Endodermal cell (in vitro differentiated cells): ENCODE measurements at regions not wholly inside any gene's neighbourhood (a gene's known extent, or its start where the extent isn't known, plus 50 kb on each side); places are given as distances from the start of the nearest gene placed in this dataset.

Experiments used
- DNase-seq: peaks from one replicate; pipeline ENCODE4 v3.0.0-alpha.2; 2017
- H3K27ac ChIP-seq: 2 replicates; pipeline ENCODE4 v1.5.1; 2013; ENCODE audit warnings: mild to moderate bottlenecking, low read depth, low read length, moderate library complexity
- H3K27me3 ChIP-seq: 2 replicates; pipeline ENCODE4 v1.6.1; 2013; ENCODE audit warnings: mild to moderate bottlenecking, low read length, moderate library complexity; ENCODE audit not compliant: insufficient read depth, control insufficient read depth, poor library complexity, severe bottlenecking
- H3K36me3 ChIP-seq: 2 replicates; pipeline ENCODE4 v1.7.0; 2013; ENCODE audit warnings: mild to moderate bottlenecking, low read length, moderate library complexity; ENCODE audit not compliant: control insufficient read depth, insufficient read depth
- H3K4me1 ChIP-seq: one replicate; pipeline ENCODE4 v1.7.0; 2013; ENCODE audit warnings: low read length; ENCODE audit not compliant: control insufficient read depth, insufficient read depth
- H3K4me3 ChIP-seq: 2 replicates; pipeline ENCODE4 v1.5.1; 2013; ENCODE audit warnings: mild to moderate bottlenecking, low read length, moderate library complexity
- H3K9ac ChIP-seq: 2 replicates; pipeline ENCODE4 v1.6.1; 2013; ENCODE audit warnings: mild to moderate bottlenecking, low read length, moderate library complexity; ENCODE audit not compliant: poor library complexity, severe bottlenecking; ENCODE audit errors: extremely low read depth
- H3K9me3 ChIP-seq: 2 replicates; pipeline ENCODE4 v1.6.1; 2013; ENCODE audit warnings: mild to moderate bottlenecking, low read length, moderate library complexity; ENCODE audit not compliant: control insufficient read depth
- H3K27ac Mint-ChIP-seq: 2 replicates; pipeline ENCODE4 v1.8.0; 2020; ENCODE audit warnings: mixed read lengths
- H3K27me3 Mint-ChIP-seq: 2 replicates; pipeline ENCODE4 v1.8.0; 2021; ENCODE audit warnings: mild to moderate bottlenecking, mixed read lengths; ENCODE audit not compliant: insufficient read depth
- H3K36me3 Mint-ChIP-seq: 2 replicates; pipeline ENCODE4 v1.8.0; 2020; ENCODE audit warnings: low read depth, mixed read lengths
- H3K4me1 Mint-ChIP-seq: 2 replicates; pipeline ENCODE4 v1.8.0; 2020; ENCODE audit warnings: mixed read lengths
- H3K4me3 Mint-ChIP-seq: 2 replicates; pipeline ENCODE4 v1.8.0; 2020; ENCODE audit warnings: mild to moderate bottlenecking, moderate library complexity, mixed read lengths
- H3K9me3 Mint-ChIP-seq: 2 replicates; pipeline ENCODE4 v1.8.0; 2020; ENCODE audit warnings: mild to moderate bottlenecking, mixed read lengths
- WGBS, 2 experiments: methylation state at CpG; one replicate each; pipeline versions ENCODE4 v1.1.5 to v1.1.7; 2013; ENCODE audit warnings: missing lambda C conversion rate in 2 of 2, mixed read lengths in 1 of 2; ENCODE audit not compliant: insufficient coverage in 1 of 2, insufficient read length in 1 of 2; 5-methylcytosine and 5-hydroxymethylcytosine counted together
- TF ChIP-seq, protein P1 (sequence below): fragments of 200-600 bp; sonication (generic); conservative IDR thresholded peaks from 2 replicates; pipeline ENCODE4 v1.5.0; 2021; ENCODE audit warnings: antibody characterized with exemption, mild to moderate bottlenecking

DNA sequence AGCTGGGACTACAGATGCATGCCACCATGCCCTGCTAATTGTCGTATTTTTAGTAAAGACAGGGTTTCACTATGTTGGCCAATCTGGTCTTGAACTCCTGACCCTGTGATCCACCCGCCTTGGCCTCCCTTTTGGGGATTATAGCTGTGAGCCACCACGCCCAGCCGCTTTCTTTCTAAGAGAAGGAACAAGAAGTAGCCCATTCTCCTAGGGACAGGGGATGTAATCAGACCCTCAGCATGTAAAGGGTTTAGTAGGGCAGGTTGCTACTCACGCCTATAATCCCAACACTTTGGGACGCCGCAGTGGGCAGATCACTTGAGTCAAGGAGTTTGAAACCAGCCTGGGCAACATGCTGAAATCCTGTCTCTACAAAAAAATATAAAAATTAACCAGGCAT is 189.7 kb downstream of the TOMM20 start:
- Histone ChIP-seq H3K36me3 (no peaks in the 10 kb centered on the region), H3K4me3 (no peak overlapping the region), H3K27me3 (no peaks in the 10 kb centered on the region), H3K9ac (no peak overlapping the region), H3K4me1 (no peaks in the 10 kb centered on the region), H3K9me3 (no peaks in the 10 kb centered on the region), H3K27ac (no peak overlapping the region)
- DNase-seq: no peak
- H3K36me3 Mint-ChIP-seq: no peaks in the 10 kb centered on the region
- no peaks in the 10 kb centered on the region for H3K27me3 Mint-ChIP-seq
- TF ChIP-seq, protein P1, sequence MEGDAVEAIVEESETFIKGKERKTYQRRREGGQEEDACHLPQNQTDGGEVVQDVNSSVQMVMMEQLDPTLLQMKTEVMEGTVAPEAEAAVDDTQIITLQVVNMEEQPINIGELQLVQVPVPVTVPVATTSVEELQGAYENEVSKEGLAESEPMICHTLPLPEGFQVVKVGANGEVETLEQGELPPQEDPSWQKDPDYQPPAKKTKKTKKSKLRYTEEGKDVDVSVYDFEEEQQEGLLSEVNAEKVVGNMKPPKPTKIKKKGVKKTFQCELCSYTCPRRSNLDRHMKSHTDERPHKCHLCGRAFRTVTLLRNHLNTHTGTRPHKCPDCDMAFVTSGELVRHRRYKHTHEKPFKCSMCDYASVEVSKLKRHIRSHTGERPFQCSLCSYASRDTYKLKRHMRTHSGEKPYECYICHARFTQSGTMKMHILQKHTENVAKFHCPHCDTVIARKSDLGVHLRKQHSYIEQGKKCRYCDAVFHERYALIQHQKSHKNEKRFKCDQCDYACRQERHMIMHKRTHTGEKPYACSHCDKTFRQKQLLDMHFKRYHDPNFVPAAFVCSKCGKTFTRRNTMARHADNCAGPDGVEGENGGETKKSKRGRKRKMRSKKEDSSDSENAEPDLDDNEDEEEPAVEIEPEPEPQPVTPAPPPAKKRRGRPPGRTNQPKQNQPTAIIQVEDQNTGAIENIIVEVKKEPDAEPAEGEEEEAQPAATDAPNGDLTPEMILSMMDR: no peak
- H3K9me3 Mint-ChIP-seq: peaks cover 4% of the 10 kb centered on the region
- 80 to 88% methylated on average over 6 to 7 of the region's 7 CpGs for WGBS, 2 experiments
- no peak overlapping the region for H3K27ac Mint-ChIP-seq
- no peak overlapping the region for H3K4me3 Mint-ChIP-seq
- no peaks in the 10 kb centered on the region for H3K4me1 Mint-ChIP-seq

DNA sequence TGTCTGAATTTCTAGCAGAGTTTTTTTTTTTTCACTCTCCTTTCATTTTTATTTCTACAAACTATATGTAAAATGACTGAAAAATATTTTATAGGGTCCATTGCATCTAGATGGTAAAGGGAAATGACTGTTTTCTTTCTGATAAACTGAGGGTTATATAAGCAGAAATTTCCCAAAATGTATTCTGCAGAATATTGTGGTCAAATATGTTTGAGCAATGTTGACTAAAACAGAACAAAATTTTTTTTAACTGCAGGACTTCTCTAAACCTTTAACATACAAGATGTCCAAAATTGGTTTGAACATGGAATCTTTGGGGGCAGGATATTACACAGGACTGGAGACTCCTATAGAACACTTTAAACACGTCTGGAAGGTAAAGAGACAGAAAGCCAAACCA is 190.5 kb downstream of the TOMM20 start:
- H3K36me3 ChIP-seq: no peaks in the 10 kb centered on the region
- WGBS, 2 experiments: 82 to 100% methylated on average over 1 of the region's 1 CpG
- H3K9ac ChIP-seq: no peak overlapping the region
- H3K9me3 ChIP-seq: no peaks in the 10 kb centered on the region
- Mint-ChIP-seq H3K27ac (no peak overlapping the region), H3K9me3 (peaks cover 2% of the 10 kb centered on the region), H3K36me3 (no peaks in the 10 kb centered on the region), H3K4me3 (no peak overlapping the region), H3K4me1 (no peaks in the 10 kb centered on the region), H3K27me3 (no peaks in the 10 kb centered on the region)
- H3K4me1 ChIP-seq: no peaks in the 10 kb centered on the region
- no peak overlapping the region for H3K4me3 ChIP-seq
- TF ChIP-seq, protein P1: no peak
- DNase-seq: no peak
- no peak overlapping the region for H3K27ac ChIP-seq
- no peaks in the 10 kb centered on the region for H3K27me3 ChIP-seq

DNA sequence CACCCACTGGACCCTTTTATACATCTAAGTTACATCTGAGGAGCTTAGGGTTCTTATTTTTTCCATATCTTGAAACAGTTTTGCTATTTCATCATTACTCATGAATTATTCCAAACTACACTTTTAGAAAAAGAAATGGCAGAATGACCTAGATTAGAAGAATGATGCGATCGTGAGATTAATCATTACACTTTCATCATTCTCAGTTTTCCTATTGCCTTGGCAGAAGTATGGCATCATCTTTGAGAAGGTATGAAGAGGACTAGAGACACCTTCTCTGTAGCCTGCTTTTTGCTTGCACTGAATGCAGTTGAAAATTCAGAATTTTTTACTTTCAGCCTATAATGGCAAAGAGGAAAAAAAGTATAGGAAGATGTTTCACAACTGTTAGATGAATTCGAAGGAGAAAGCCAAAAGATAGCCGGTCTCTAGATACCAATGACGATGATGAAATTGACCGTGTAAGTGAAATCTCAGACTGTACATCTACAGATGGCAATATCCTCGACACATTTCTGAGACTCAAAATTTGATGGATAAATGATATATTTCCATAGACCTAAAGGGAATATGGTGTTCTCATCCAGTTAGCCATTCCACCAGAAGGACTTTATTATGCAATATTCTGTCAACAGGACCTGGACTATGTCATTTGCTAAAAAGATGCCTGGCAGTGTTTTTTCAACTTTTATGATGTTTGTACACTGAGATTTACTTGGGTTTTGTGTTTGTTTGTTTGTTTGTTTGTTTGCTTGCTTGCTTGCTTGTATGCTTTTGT is 191.8 kb downstream of the TOMM20 start:
- H3K4me1 Mint-ChIP-seq: peaks cover 1% of the 10 kb centered on the region
- H3K27me3 Mint-ChIP-seq: no peaks in the 10 kb centered on the region
- TF ChIP-seq, protein P1: no peak
- H3K9ac ChIP-seq: no peak overlapping the region
- no peak overlapping the region for H3K4me3 ChIP-seq
- H3K36me3 Mint-ChIP-seq: no peaks in the 10 kb centered on the region
- no peak overlapping the region for H3K27ac ChIP-seq
- H3K36me3 ChIP-seq: no peaks in the 10 kb centered on the region
- H3K27ac Mint-ChIP-seq: no peak overlapping the region
- no peak overlapping the region for H3K4me3 Mint-ChIP-seq
- WGBS, 2 experiments: 89 to 97% methylated on average over 5 to 7 of the region's 7 CpGs
- H3K27me3 ChIP-seq: no peaks in the 10 kb centered on the region
- no peak for DNase-seq
- no peaks in the 10 kb centered on the region for H3K4me1 ChIP-seq
- H3K9me3 Mint-ChIP-seq: no peaks in the 10 kb centered on the region
- H3K9me3 ChIP-seq: no peaks in the 10 kb centered on the region
